Esophagus squamous epithelium (tissue), 4 donors: ENCODE measurements at regions not wholly inside any gene's neighbourhood (a gene's known extent, or its start where the extent isn't known, plus 50 kb on each side); places are given as distances from the start of the nearest gene placed in this dataset.

Experiments
- POLR2A ChIP-seq, 4 donors: fragments of 450-650 bp; IDR thresholded peaks; one replicate each; pipeline ENCODE4 v1.6.1; 2017; ENCODE audit warnings: antibody characterized with exemption in 4 of 4, mild to moderate bottlenecking in 4 of 4, moderate library complexity in 3 of 4
- TF ChIP-seq, protein P1 (sequence below), 6 experiments: fragments of 450-650 bp in 4 of 6; fragments of 200-600 bp in 2 of 6; sonication (generic) in 2 of 6; IDR thresholded peaks; one replicate each; pipeline ENCODE4 v1.5.1; 2016 to 2019; ENCODE audit warnings: antibody characterized with exemption in 6 of 6, mild to moderate bottlenecking in 4 of 6, moderate library complexity in 4 of 6

DNA sequence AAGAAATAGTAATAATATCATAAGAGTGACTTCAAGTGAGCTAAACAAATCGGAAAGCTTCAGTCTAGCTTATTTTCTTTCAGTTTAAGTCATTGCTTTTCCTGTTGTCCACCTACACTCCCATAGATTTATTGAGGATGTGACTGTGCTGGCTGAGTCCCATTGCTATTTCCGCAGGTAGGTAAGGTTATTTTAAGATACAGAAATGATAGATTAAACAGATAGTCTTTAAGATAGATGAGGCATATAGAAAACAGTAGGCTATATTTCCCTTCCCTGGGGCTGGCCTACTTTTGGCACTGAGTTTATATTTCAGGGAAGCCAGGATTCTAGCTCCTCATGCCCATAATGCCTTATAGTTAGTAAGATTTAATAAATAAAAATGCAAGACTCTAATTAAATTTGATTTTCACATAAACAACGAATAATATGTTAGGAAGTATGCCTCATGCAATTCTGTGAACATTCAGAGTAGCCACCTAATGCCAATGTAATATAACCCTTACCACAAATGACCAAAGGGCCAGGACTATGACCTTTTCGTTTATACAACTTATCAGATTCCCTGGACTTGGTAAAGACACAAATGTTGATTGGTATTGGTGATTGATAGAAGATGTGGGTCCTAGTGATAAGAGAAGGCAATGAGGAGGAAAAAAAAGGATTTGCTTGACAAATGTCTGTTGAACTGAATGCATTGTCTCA is 1079.3 kb downstream of the EPHA7 start:
- TF ChIP-seq, protein P1, sequence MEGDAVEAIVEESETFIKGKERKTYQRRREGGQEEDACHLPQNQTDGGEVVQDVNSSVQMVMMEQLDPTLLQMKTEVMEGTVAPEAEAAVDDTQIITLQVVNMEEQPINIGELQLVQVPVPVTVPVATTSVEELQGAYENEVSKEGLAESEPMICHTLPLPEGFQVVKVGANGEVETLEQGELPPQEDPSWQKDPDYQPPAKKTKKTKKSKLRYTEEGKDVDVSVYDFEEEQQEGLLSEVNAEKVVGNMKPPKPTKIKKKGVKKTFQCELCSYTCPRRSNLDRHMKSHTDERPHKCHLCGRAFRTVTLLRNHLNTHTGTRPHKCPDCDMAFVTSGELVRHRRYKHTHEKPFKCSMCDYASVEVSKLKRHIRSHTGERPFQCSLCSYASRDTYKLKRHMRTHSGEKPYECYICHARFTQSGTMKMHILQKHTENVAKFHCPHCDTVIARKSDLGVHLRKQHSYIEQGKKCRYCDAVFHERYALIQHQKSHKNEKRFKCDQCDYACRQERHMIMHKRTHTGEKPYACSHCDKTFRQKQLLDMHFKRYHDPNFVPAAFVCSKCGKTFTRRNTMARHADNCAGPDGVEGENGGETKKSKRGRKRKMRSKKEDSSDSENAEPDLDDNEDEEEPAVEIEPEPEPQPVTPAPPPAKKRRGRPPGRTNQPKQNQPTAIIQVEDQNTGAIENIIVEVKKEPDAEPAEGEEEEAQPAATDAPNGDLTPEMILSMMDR (IDR thresholded peaks at IDR 0.05): no peak
- no peak for TF ChIP-seq POLR2A (IDR thresholded peaks at IDR 0.05)
